ENCODE measurements at regions not wholly inside any gene's neighbourhood (a gene's known extent, or its start where the extent isn't known, plus 50 kb on each side); places are given as distances from the start of the nearest gene placed in this dataset.
"Not testable (repeated sequence)": the region's sequence is repeated elsewhere in the genome, so short reads cannot be mapped to it uniquely, and the experiment has no call there.

GRCh38 chr3:20575146-20575545 is 389.1 kb upstream of the SGO1 start:
- no peak for DNase-seq (ENCODE audit: low spot score in 2 of 2)
- FAIRE-seq, result no peak

DNA sequence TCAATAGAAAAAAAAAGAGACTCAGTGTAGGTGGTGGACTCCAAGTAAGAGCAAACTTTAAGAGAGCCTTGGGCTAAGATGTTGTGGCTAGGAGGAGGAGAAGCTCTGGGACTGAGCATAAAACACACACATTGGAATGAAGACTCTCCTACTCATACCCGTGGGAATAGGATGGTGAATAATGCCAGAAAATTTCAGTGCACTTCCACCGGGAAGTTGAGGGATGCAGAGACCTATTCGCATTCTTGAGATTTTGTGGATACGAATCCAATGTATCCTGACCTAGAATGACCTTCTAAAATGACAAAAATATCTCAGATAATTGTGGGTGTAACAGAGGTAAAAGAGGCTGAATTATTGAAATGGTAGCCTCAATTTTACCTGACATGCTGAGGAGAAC is 388.7 kb upstream of the SGO1 start:
- FAIRE-seq, result no peak
- DNase-seq (ENCODE audit: low spot score in 2 of 2), result no peak

- no peak for DNase-seq (ENCODE audit: low spot score in 2 of 2)
- FAIRE-seq, result no peak
Observed at GRCh38 chr3:20573175-20573574, 387.2 kb upstream of the SGO1 start.

DNA sequence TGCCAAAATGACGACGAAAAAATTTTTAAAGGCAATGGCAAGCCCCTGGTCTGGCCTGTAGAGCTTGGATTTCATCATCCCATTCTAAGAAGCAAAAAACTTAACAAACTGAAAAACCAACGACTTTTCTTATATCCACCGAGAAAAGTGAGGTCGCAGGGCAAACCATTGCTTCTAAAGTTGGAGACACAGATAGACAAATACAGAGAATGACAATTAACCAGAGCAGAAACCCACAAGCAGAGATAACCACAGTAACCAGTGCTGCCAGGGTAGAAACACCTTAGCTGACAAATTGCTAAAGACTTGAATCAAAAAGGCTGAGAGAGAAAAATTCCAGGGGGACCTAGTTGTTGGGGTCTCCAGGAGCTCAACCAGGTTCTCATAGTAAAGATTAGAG is 386.5 kb upstream of the SGO1 start:
- no peak for DNase-seq (ENCODE audit: low spot score in 2 of 2)
- no peak for FAIRE-seq

GRCh38 chr3:20569310-20569709 is 383.3 kb upstream of the SGO1 start:
- DNase-seq (ENCODE audit: low spot score in 2 of 2) (no peak), FAIRE-seq (no peak)

DNA sequence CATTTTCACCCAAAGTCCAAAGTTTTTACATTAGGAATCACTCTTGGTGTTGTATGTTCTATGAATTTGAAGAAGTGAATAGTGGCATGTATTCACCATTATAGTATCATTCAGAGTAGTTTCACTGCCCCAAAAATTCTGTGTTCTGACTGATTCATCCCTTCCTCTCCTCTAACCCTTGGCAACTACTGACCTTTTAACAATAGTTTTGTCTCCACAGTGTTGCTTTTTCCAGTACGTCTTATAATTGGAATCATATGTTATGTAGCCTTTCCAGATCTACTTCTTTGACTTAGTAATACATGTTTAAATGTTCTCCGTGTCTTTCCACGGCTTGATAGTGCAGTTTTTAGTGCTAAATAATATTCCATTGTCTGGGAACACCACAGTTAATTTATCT is 379.0 kb upstream of the SGO1 start:
- FAIRE-seq (no peak), DNase-seq (ENCODE audit: low spot score in 2 of 2) (no peak)

DNA sequence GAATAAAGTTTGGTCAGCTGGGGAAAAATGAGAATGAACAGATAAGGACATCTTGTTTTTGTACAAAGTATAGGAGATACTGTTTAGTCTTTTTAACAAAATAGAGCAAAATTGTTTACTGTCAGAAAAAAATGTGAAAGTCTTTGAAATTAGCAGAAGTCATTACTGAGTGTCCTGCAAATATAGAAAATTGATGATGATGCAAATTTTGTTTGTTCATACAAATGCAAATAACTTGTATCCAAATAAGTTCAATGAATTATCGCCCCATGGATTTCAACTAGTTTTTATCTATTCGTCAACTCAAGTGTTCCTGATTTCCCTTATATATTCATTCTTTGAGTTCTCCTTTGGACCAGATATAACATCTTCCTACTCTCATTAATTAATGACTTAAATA is 378.0 kb upstream of the SGO1 start:
- no peak for FAIRE-seq
- no peak for DNase-seq (ENCODE audit: low spot score in 2 of 2)

DNA sequence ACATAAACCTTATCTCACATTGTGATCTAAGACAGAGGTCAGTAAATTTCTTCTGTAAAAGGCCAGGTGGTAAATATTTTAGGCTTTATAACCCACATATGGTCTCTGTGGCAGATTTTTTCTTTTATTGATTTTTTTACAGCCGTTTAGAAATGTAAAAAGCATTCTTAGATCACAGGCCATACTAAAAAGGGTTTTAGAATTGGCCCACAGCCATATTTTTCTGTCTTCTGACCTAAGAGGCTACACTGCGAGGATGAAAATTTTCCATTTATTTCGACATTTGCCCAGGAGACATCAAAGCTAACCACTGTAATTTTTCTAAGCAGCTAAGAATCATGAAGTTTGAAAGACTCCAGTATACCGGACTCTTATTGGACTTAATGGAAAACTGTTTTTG is 377.2 kb upstream of the SGO1 start:
- DNase-seq (ENCODE audit: low spot score in 2 of 2), result no peak
- no peak for FAIRE-seq

GRCh38 chr3:20561166-20561565 is 375.2 kb upstream of the SGO1 start:
- DNase-seq (ENCODE audit: low spot score in 2 of 2), result no peak
- FAIRE-seq, result no peak

DNA sequence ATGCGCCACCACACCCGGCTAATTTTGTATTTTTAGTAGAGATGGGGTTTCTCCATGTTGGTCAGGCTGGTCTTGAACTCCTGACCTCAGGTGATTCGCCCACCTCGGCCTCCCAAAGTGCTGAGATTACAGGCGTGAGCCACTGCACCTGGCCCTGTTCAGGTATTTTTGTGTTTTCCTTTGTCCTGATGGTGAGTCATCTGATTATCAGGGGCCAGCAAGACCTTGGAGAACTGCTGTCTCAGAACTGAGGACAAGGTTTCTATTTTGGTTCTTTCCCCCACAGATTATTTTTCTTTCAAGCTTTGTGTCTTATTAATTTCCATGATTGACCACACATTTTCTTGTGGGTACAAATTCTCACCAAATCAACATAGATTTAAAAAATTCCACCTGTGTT is 374.4 kb upstream of the SGO1 start:
- FAIRE-seq; DNase-seq (ENCODE audit: low spot score in 2 of 2): not testable (repeated sequence)

DNA sequence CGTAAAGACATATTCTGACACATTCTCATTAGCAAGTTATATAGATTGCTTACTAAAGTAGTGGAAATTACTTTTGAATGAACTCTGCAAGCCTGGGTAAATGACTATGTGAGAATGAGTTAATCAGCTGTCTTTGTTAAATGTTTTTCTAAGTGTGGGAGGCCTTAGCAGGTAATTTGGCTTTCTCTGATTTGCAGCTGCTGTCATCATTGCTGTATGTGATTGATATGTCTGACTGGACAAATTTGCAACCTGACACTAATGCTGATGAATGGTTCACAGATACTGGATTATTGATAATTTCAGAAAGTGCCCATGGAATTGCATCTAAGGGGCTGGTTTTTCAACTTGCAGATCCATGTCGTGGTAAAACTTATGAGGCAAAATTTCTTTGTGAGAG is 372.2 kb upstream of the SGO1 start:
- no peak for DNase-seq (ENCODE audit: low spot score in 2 of 2)
- no peak for FAIRE-seq

DNA sequence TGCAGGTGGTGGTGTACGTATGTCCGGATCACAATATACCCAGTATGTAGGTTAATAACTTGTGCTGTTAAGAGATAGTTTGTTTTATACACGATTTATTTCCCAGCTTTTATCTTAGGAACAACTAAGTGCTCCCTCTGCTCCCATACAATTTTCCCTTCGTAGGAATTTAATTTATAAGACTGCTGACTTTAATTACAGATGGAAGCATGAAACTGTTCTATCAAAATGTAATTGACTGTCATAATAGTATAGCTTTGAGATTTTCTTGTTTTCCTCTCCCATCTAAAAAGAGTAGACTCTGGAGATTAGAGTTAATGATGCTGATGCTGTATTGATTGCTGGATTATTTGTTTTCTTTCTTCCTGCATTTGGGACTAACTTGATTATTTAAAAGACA is 370.7 kb upstream of the SGO1 start:
- no peak for FAIRE-seq
- DNase-seq (ENCODE audit: low spot score in 2 of 2), result no peak

- FAIRE-seq (no peak), DNase-seq (ENCODE audit: low spot score in 2 of 2) (no peak)
Observed at GRCh38 chr3:20552605-20553275, 366.7 kb upstream of the SGO1 start.

DNA sequence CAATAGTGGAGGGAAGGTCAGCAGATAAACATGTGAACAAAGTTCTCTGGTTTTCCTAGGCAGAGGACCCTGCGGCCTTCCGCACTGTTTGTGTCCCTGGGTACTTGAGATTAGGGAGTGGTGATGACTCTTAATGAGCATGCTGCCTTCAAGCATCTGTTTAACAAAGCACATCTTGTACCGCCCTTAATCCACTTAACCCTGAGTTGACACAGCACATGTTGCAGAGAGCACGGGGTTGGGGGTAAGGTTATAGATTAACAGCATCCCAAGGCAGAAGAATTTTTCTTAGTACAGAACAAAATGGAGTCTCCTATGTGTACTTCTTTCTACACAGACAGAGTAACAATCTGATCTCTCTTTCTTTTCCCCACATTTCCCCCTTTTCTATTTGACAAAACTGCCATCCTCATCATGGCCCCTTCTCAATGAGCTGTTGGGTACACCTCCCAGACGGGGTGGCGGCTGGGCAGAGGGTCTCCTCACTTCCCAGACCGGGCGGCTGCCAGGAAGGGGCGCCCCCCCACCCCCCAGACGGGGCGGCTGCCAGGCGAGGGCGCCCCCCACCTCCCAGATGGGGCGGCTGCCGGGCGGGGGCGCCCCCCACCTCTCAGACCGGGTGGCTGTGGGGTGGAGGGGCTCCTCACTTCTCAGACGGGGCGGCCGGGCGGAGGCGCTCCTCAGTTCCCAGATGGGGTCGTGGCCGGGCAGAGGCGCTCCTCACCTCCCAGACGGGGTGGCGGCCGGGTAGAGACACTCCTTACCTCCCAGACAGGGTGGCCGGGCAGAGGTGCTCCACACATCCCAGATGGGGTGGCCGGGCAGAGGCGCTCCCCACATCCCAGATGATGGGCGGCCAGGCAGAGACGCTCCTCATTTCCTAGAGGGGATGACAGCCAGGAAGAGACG is 361.6 kb upstream of the SGO1 start:
- FAIRE-seq; DNase-seq (ENCODE audit: low spot score in 2 of 2): not testable (repeated sequence)

DNA sequence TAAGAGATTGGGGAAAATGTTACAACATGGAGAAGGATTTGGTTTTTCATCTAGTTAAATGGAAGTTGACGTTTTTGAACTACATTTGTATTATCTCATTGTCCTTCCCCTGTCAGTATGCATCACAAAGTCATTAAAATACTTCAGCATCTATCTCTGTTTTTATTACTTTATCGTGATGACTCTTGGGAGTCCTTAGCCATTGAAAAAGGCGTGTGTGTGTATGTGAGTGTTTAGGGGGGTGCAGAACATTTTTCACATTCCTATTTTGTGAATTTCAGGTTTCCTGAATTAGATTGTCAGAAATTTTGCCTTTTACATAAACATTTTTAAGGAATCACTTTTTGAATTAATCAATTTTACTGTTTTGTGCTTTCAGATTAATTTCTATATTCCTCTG is 360.6 kb upstream of the SGO1 start:
- DNase-seq (ENCODE audit: low spot score in 2 of 2) (no peak), FAIRE-seq (no peak)

- no peak for DNase-seq (ENCODE audit: low spot score in 2 of 2)
Observed at GRCh38 chr3:20543535-20544226, 357.7 kb upstream of the SGO1 start.

GRCh38 chr3:20540066-20540465 is 354.1 kb upstream of the SGO1 start:
- FAIRE-seq (no peak), DNase-seq (ENCODE audit: low spot score in 2 of 2) (no peak)

More at GRCh38 chr3:20543535-20544226, 357.7 kb upstream of the SGO1 start:
- FAIRE-seq, result no peak

- DNase-seq (ENCODE audit: low spot score in 2 of 2) (no peak), FAIRE-seq (no peak)
Observed at GRCh38 chr3:20539666-20540065, 353.7 kb upstream of the SGO1 start.

GRCh38 chr3:20537234-20537633 is 351.2 kb upstream of the SGO1 start:
- FAIRE-seq, result no peak
- DNase-seq (ENCODE audit: low spot score in 2 of 2), result no peak

DNA sequence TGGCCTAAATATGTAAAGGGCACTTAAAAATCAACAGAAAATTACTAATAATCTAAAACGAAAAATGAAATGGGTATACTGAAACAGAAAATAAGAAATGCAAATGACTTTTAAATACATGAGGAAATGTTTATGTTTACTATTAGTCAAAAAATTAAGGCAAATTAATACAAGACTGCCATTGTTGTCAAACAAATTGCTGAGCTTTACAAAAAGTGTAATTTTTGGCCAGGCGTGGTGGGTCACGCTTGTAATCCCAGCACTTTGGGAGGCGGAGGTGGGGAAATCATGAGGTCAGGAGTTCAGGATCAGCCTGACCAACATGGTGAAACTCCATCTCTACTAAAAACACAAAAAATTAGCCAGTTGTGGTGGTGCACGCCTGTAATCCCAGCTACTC is 343.9 kb upstream of the SGO1 start:
- FAIRE-seq (no peak), DNase-seq (ENCODE audit: low spot score in 2 of 2) (no peak)

DNA sequence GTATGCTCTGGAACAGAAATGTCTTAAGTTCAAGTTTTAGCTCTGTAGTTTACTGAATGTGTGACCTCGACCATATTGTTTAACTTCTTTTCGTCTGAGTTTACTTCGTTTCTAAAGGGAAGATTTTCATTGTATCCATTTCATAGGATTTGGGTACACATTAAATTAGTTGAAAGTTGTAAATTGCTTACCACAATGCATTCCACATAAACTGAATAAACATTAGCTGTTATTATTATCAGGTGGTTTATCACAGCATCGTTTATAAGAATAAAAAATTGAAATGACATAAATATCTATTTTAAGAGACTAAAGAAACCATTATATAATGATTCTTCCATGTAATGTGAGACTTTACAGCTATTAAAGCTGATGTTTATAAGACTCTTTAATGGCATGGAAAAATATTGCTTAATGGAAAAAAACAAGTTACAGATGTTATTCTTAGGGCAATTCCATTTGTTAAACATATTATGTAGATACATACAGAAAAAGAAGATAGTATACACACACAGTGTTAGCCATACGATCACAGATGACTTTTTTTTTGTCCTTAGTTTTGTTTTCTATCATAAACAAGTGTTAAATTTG is 342.3 kb upstream of the SGO1 start:
- FAIRE-seq (no peak), DNase-seq (ENCODE audit: low spot score in 2 of 2) (no peak)

Data from frontal cortex (tissue), 3 donors.